ENCODE measurements at regions not wholly inside any gene's neighbourhood (a gene's known extent, or its start where the extent isn't known, plus 50 kb on each side); places are given as distances from the start of the nearest gene placed in this dataset.

DNA sequence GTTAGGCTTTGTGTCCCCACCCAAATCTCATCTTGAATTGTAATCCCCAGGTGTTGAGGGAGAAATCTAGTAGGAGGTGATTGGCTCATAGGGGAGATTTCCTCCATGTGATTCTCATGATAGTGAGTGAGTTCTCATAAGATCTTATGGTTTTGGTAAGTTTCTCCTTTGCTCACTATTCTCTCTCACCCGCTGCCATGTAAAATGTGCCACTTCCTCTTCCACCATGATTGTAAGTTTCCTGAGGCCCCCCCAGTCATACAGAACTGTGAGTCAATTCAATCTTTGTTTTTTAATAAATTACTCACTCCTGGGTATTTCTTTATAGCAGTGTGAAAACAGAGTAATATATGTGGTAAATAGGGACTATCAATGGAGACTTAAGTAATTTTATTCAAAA, 434.5 kb upstream of the OLFM3 start:
- TF ChIP-seq, protein P1, sequence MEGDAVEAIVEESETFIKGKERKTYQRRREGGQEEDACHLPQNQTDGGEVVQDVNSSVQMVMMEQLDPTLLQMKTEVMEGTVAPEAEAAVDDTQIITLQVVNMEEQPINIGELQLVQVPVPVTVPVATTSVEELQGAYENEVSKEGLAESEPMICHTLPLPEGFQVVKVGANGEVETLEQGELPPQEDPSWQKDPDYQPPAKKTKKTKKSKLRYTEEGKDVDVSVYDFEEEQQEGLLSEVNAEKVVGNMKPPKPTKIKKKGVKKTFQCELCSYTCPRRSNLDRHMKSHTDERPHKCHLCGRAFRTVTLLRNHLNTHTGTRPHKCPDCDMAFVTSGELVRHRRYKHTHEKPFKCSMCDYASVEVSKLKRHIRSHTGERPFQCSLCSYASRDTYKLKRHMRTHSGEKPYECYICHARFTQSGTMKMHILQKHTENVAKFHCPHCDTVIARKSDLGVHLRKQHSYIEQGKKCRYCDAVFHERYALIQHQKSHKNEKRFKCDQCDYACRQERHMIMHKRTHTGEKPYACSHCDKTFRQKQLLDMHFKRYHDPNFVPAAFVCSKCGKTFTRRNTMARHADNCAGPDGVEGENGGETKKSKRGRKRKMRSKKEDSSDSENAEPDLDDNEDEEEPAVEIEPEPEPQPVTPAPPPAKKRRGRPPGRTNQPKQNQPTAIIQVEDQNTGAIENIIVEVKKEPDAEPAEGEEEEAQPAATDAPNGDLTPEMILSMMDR (IDR thresholded peaks at IDR 0.05): no peak
- no peak for TF ChIP-seq POLR2AphosphoS5 (IDR thresholded peaks at IDR 0.05)
